SK-N-SH (cell line): ENCODE measurements at regions not wholly inside any gene's neighbourhood (a gene's known extent, or its start where the extent isn't known, plus 50 kb on each side); places are given as distances from the start of the nearest gene placed in this dataset.
"Not testable (repeated sequence)": the region's sequence is repeated elsewhere in the genome, so short reads cannot be mapped to it uniquely, and the experiment has no call there.

ENCODE experiments used
- CTCF ChIA-PET: fragments of 300-600, 350-600 bp; formaldehyde crosslinking; extraction: SDS; loops from one replicate; lab custom pipeline; 2021; lab: Yijun Ruan, JAX
- POLR2A ChIA-PET: fragments of 350-600 bp; sonication (Branson Sonifier 250); formaldehyde crosslinking; extraction: SDS; loops from one replicate; lab custom pipeline; 2020; ENCODE audit warnings: antibody characterized with exemption, inconsistent platforms; lab: Yijun Ruan, JAX
- DNase-seq: peaks from one replicate; pipeline ENCODE4 v3.0.0; 2012
- H2AFZ ChIP-seq: fragments of 200-600 bp; sonication (generic); 2 replicates; pipeline ENCODE4 v1.8.1; 2016; ENCODE audit warnings: antibody characterized with exemption, mild to moderate bottlenecking, low read depth
- H3F3A ChIP-seq: fragments of 200-600 bp; sonication (generic); replicated peaks from 2 replicates; pipeline ENCODE3; 2016; ENCODE audit warnings: antibody characterized with exemption, mild to moderate bottlenecking; ENCODE audit not compliant: insufficient read depth
- H3K27ac ChIP-seq, 2 experiments: fragments of 200-500 bp in 1 of 2; fragments of 200-600 bp in 1 of 2; sonication (Bioruptor generic) in 1 of 2; sonication (generic), shearing (Covaris generic) in 1 of 2; 2 replicates each; pipeline versions ENCODE4 v1.5.1 to v1.6.1; 2014 to 2016; ENCODE audit warnings: low read depth in 2 of 2, inconsistent platforms in 1 of 2, low read length in 1 of 2, mild to moderate bottlenecking in 1 of 2, mixed read lengths in 1 of 2
- H3K27me3 ChIP-seq: fragments of 200-600 bp; sonication (generic), shearing (Covaris generic); 2 replicates; pipeline ENCODE4 v1.6.1; 2016; ENCODE audit warnings: mixed run types; ENCODE audit not compliant: insufficient read depth
- H3K36me3 ChIP-seq, 2 experiments: fragments of 200-500 bp in 1 of 2; fragments of 200-600 bp in 1 of 2; sonication (Bioruptor generic) in 1 of 2; sonication (generic) in 1 of 2; replicated peaks in 1 of 2; 2 replicates each; pipeline versions ENCODE3 to v1.5.1; 2014 to 2016; ENCODE audit warnings: low read length in 1 of 2, mild to moderate bottlenecking in 1 of 2; ENCODE audit not compliant: insufficient read depth in 2 of 2, control insufficient read depth in 1 of 2
- H3K4me1 ChIP-seq, 2 experiments: fragments of 200-500 bp in 1 of 2; fragments of 200-600 bp in 1 of 2; sonication (Bioruptor generic) in 1 of 2; sonication (generic), shearing (Covaris generic) in 1 of 2; 2 replicates each; pipeline versions ENCODE4 v1.5.1 to v1.6.1; 2014 to 2016; ENCODE audit warnings: low read depth in 1 of 2, low read length in 1 of 2, mixed run types in 1 of 2; ENCODE audit not compliant: insufficient read depth in 2 of 2, control insufficient read depth in 1 of 2
- H3K4me2 ChIP-seq: fragments of 200-600 bp; sonication (generic), shearing (Covaris generic); 2 replicates; pipeline ENCODE4 v1.6.1; 2017; ENCODE audit warnings: mixed run types
- H3K4me3 ChIP-seq, 2 experiments: fragments of 200-500 bp in 1 of 2; fragments of 200-600 bp in 1 of 2; sonication (Bioruptor generic) in 1 of 2; sonication (generic), shearing (Covaris generic) in 1 of 2; 2 replicates each; pipeline versions ENCODE4 v1.5.1 to v1.8.1; 2014 to 2016; ENCODE audit warnings: low read depth in 2 of 2, inconsistent platforms in 1 of 2, low read length in 1 of 2, mild to moderate bottlenecking in 1 of 2, mixed read lengths in 1 of 2, moderate library complexity in 1 of 2
- H3K79me2 ChIP-seq: fragments of 200-600 bp; sonication (generic); 2 replicates; pipeline ENCODE4 v1.8.1; 2017; ENCODE audit warnings: mild to moderate bottlenecking; ENCODE audit not compliant: insufficient read depth
- H3K9ac ChIP-seq: fragments of 200-600 bp; sonication (generic); 2 replicates; pipeline ENCODE4 v1.6.1; 2017; ENCODE audit warnings: mixed run types
- H3K9me2 ChIP-seq: fragments of 200-600 bp; sonication (generic); 2 replicates; pipeline ENCODE4 v1.6.1; 2017; ENCODE audit warnings: mixed run types
- H3K9me3 ChIP-seq: fragments of 200-600 bp; sonication (generic); 2 replicates; pipeline ENCODE4 v1.6.1; 2017; ENCODE audit warnings: mixed run types, mild to moderate bottlenecking, moderate library complexity
- H4K20me1 ChIP-seq: fragments of 200-600 bp; sonication (generic); 2 replicates; pipeline ENCODE4 v1.6.1; 2017; ENCODE audit warnings: mild to moderate bottlenecking, mixed run types; ENCODE audit not compliant: insufficient read depth
- CHD2 ChIP-seq: fragments of 150-350 bp; IDR thresholded peaks from 2 replicates; pipeline ENCODE4 v1.6.1; 2018; ENCODE audit warnings: low read length; ENCODE audit not compliant: partially characterized antibody
- EZH2phosphoT487 ChIP-seq: fragments of 200-600 bp; sonication (generic); IDR thresholded peaks from 2 replicates; pipeline ENCODE4 v1.6.1; 2017; ENCODE audit warnings: low read depth, mixed run types, mild to moderate bottlenecking, antibody characterized with exemption, moderate library complexity, borderline replicate concordance
- FOSL2 ChIP-seq: IDR thresholded peaks from 2 replicates; pipeline ENCODE4 v1.4.0; 2012; ENCODE audit warnings: low read depth, mild to moderate bottlenecking, moderate library complexity, borderline replicate concordance
- GATA2 ChIP-seq: sonication (generic); formaldehyde crosslinking; IDR thresholded peaks from 2 replicates; pipeline ENCODE4 v1.5.0; 2020; ENCODE audit warnings: mild to moderate bottlenecking, missing genetic modification reagents
- MEF2A ChIP-seq: IDR thresholded peaks from 2 replicates; pipeline ENCODE4 v1.4.0; 2012; ENCODE audit warnings: low read depth, borderline replicate concordance
- MXI1 ChIP-seq: IDR thresholded peaks from 2 replicates; pipeline ENCODE4 v1.6.1; 2012; ENCODE audit warnings: mild to moderate bottlenecking, low read depth, low read length, improper control_type of control experiment
- RAD21 ChIP-seq: IDR thresholded peaks from 2 replicates; pipeline ENCODE4 v1.6.1; 2012; ENCODE audit warnings: mild to moderate bottlenecking, low read length
- RCOR1 ChIP-seq: fragments of 150-350 bp; IDR thresholded peaks from 2 replicates; pipeline ENCODE4 v1.6.1; 2017; ENCODE audit warnings: antibody characterized with exemption, low read length
- RFX5 ChIP-seq: IDR thresholded peaks from 2 replicates; pipeline ENCODE4 v1.6.1; 2012; ENCODE audit warnings: mild to moderate bottlenecking, improper control_type of control experiment, low read length
- RXRA ChIP-seq: IDR thresholded peaks from 2 replicates; pipeline ENCODE4 v1.4.0; 2012; ENCODE audit warnings: low read depth, mild to moderate bottlenecking, borderline replicate concordance
- SIN3A ChIP-seq: IDR thresholded peaks from 2 replicates; pipeline ENCODE4 v1.6.1; 2012; ENCODE audit warnings: low read depth, mild to moderate bottlenecking, low read length, moderate library complexity, borderline replicate concordance
- TAF1 ChIP-seq: IDR thresholded peaks from 2 replicates; pipeline ENCODE4 v1.6.1; 2012; ENCODE audit warnings: low read depth, mild to moderate bottlenecking, low read length, moderate library complexity, borderline replicate concordance
- TCF12 ChIP-seq: IDR thresholded peaks from 2 replicates; pipeline ENCODE4 v1.4.0; 2012
- YY1 ChIP-seq: IDR thresholded peaks from 2 replicates; pipeline ENCODE4 v1.4.0; 2012; ENCODE audit warnings: low read depth, mild to moderate bottlenecking
- WGBS: methylation state at CpG from one replicate; pipeline ENCODE4 v1.1.6; 2017; ENCODE audit warnings: low lambda C conversion rate; 5-methylcytosine and 5-hydroxymethylcytosine counted together
- TF ChIP-seq, protein P1 (sequence below): fragments of 200-600 bp; sonication (generic); IDR thresholded peaks from 2 replicates; pipeline ENCODE4 v1.6.1; 2017; ENCODE audit warnings: antibody characterized with exemption, mild to moderate bottlenecking, moderate library complexity
- TF ChIP-seq, protein P2 (sequence below): fragments of 150-350 bp; IDR thresholded peaks from 2 replicates; pipeline ENCODE4 v1.6.1; 2016; ENCODE audit warnings: mild to moderate bottlenecking, low read depth, low read length
- TF ChIP-seq, protein P3 (sequence below): IDR thresholded peaks from 2 replicates; pipeline ENCODE4 v1.4.0; 2012; ENCODE audit warnings: low read depth, borderline replicate concordance
- TF ChIP-seq, protein P4 (sequence below): IDR thresholded peaks from 2 replicates; pipeline ENCODE4 v1.4.0; 2012; ENCODE audit warnings: low read depth, borderline replicate concordance

DNA sequence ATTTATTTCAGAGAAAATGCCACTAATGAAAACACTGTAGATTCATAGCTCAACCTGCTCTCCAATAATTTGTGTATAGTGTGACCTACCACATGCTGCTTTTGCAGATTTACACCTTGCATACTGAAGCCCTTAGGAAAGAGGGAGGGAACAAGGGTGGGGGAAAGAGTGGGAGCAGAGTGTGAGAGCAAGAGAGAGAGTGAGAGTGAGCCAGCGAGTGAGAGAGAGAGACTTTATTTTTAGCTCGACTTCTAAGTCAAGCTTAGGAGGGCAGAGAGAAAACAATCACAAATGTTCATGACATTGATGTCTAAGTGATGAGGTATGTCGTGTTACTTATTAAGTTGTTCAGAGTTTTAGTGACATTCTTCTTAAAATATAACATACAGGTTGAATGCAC lies 112.5 kb upstream of the HAND2 start (continued):
- no peak for TF ChIP-seq SIN3A

DNA sequence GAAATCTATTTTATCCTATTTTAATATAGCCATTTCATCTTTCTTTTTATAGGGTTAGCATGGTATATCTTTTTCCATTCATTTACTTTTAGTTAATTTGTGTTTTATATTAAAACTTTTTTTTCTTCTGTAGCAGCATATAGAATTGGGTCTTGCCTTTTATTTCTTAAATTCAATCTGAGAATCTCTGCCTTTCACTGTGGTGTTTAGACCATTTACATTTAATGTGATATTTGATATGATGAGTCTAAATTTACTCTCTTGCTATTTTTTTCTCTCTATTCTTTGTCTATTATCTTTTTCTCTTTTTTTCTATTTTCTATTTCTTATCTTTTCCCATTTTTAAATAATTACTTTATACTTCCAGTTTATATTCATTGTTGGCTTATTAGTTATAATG lies 105.4 kb upstream of the HAND2 start:
- Histone ChIP-seq H3K4me1 (no peaks in the 10 kb centered on the region), H3K27me3 (no peaks in the 10 kb centered on the region), H3K9me3 (peaks cover 10% of the 10 kb centered on the region), H3K4me3 (no peak overlapping the region), H3F3A (no peaks in the 10 kb centered on the region), H3K79me2 (no peaks in the 10 kb centered on the region), H2AFZ (no peak overlapping the region), H4K20me1 (no peaks in the 10 kb centered on the region)
- DNase-seq: no peak
- CTCF ChIA-PET: no interaction called here
- POLR2A ChIA-PET: no interaction called here
- TF ChIP-seq, protein P1, sequence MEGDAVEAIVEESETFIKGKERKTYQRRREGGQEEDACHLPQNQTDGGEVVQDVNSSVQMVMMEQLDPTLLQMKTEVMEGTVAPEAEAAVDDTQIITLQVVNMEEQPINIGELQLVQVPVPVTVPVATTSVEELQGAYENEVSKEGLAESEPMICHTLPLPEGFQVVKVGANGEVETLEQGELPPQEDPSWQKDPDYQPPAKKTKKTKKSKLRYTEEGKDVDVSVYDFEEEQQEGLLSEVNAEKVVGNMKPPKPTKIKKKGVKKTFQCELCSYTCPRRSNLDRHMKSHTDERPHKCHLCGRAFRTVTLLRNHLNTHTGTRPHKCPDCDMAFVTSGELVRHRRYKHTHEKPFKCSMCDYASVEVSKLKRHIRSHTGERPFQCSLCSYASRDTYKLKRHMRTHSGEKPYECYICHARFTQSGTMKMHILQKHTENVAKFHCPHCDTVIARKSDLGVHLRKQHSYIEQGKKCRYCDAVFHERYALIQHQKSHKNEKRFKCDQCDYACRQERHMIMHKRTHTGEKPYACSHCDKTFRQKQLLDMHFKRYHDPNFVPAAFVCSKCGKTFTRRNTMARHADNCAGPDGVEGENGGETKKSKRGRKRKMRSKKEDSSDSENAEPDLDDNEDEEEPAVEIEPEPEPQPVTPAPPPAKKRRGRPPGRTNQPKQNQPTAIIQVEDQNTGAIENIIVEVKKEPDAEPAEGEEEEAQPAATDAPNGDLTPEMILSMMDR: no peak
- TF ChIP-seq RCOR1 (no peak), RAD21 (no peak), GATA2 (no peak), MEF2A (no peak), MXI1 (no peak)
- TF ChIP-seq, protein P2, sequence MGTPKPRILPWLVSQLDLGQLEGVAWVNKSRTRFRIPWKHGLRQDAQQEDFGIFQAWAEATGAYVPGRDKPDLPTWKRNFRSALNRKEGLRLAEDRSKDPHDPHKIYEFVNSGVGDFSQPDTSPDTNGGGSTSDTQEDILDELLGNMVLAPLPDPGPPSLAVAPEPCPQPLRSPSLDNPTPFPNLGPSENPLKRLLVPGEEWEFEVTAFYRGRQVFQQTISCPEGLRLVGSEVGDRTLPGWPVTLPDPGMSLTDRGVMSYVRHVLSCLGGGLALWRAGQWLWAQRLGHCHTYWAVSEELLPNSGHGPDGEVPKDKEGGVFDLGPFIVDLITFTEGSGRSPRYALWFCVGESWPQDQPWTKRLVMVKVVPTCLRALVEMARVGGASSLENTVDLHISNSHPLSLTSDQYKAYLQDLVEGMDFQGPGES: no peak
- TF ChIP-seq, all 33 proteins: peak for 0
- Histone ChIP-seq H3K27ac (no peak overlapping the region), H3K4me2 (no peak overlapping the region), H3K36me3 (no peaks in the 10 kb centered on the region), H3K9me2 (no peaks in the 10 kb centered on the region), H3K9ac (no peak overlapping the region)

DNA sequence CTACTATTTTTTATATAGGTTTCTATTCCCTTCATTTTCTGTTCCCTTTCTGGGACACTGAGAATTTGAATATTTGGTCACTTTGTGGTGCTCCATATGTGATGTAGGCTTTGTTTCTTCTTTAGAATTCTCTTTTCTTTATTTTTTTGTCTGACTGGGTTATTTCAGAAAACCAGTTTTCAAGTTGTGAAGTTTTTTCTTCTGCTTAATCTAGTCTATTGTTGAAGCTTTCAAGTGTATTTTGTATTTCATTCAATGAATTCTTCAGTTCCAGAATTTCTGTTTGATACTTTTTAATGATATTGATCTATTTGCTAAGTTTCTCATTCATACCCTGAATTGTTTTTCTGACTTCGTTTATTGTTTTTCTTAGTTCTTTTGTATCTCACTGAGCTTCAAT lies 96.2 kb upstream of the HAND2 start:
- POLR2A ChIA-PET: no interaction called here
- DNase-seq: no peak
- WGBS: 49% methylated on average over 1 of the region's 1 CpG

DNA sequence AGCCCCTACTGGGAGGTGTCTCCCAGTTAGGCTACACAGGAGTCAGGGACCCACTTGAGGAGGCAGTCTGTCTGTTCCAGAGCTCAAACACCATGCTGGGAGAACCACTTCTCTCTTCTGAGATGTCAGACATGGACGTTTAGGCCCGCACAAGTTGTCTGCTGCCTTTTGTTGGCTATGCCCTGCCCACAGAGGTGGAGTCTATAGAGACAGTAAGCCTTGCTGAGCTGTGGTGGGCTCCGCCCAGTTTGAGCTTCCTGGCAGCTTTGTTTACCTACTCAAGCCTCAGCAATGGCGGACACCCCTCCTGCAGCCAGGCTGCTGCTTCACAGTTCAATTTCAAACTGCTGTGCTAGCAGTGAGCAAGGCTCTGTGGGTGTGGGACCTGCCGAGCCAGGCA lies 88.6 kb upstream of the HAND2 start:
- H3K9ac ChIP-seq, H4K20me1 ChIP-seq, H3K36me3 ChIP-seq, H3K4me3 ChIP-seq, DNase-seq, H3K4me2 ChIP-seq, H3K4me1 ChIP-seq, POLR2A ChIA-PET, H3K27ac ChIP-seq, CTCF ChIA-PET, H2AFZ ChIP-seq, H3F3A ChIP-seq, H3K27me3 ChIP-seq, H3K79me2 ChIP-seq, H3K9me3 ChIP-seq, H3K9me2 ChIP-seq: not testable (repeated sequence)
- 34% methylated on average over 3 of the region's 5 CpGs for WGBS

More for the DNA sequence above, 96.2 kb upstream of the HAND2 start:
- H3K9me2 ChIP-seq: no peaks in the 10 kb centered on the region
- H3K27ac ChIP-seq: no peak overlapping the region
- H3K9me3 ChIP-seq: 0 out of 2 replicates have a peak, but pooled peaks cover 12% of the 10 kb centered on the region
- no peak for TF ChIP-seq RXRA
- no peak for TF ChIP-seq TCF12
- no peak for TF ChIP-seq RFX5
- no peak for TF ChIP-seq FOSL2
- TF ChIP-seq, protein P3, sequence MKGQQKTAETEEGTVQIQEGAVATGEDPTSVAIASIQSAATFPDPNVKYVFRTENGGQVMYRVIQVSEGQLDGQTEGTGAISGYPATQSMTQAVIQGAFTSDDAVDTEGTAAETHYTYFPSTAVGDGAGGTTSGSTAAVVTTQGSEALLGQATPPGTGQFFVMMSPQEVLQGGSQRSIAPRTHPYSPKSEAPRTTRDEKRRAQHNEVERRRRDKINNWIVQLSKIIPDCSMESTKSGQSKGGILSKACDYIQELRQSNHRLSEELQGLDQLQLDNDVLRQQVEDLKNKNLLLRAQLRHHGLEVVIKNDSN: no peak
- no peak for TF ChIP-seq TAF1
- TF ChIP-seq SIN3A: no peak
- TF ChIP-seq, protein P4, sequence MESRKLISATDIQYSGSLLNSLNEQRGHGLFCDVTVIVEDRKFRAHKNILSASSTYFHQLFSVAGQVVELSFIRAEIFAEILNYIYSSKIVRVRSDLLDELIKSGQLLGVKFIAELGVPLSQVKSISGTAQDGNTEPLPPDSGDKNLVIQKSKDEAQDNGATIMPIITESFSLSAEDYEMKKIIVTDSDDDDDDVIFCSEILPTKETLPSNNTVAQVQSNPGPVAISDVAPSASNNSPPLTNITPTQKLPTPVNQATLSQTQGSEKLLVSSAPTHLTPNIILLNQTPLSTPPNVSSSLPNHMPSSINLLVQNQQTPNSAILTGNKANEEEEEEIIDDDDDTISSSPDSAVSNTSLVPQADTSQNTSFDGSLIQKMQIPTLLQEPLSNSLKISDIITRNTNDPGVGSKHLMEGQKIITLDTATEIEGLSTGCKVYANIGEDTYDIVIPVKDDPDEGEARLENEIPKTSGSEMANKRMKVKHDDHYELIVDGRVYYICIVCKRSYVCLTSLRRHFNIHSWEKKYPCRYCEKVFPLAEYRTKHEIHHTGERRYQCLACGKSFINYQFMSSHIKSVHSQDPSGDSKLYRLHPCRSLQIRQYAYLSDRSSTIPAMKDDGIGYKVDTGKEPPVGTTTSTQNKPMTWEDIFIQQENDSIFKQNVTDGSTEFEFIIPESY: no peak
- TF ChIP-seq YY1: no peak
- no peak for TF ChIP-seq CHD2
- TF ChIP-seq EZH2phosphoT487: no peak
- no peak for TF ChIP-seq RCOR1
- H3K4me3 ChIP-seq: no peak overlapping the region
- no peaks in the 10 kb centered on the region for H3F3A ChIP-seq
- no peak overlapping the region for H3K4me2 ChIP-seq
- H3K4me1 ChIP-seq: no peaks in the 10 kb centered on the region
- no peaks in the 10 kb centered on the region for H3K79me2 ChIP-seq
- CTCF ChIA-PET: interaction anchor here (1.1 kb wide), 1 partner anchor 16 kb away, joined by 3 read pairs; no protein-coding TSS in a partner anchor
- no peak overlapping the region for H3K9ac ChIP-seq
- H2AFZ ChIP-seq: no peak overlapping the region
- no peaks in the 10 kb centered on the region for H3K36me3 ChIP-seq
- H3K27me3 ChIP-seq: no peaks in the 10 kb centered on the region
- H4K20me1 ChIP-seq: no peaks in the 10 kb centered on the region
